Lung (tissue), 11 donors: ENCODE measurements at regions not wholly inside any gene's neighbourhood (a gene's known extent, or its start where the extent isn't known, plus 50 kb on each side); places are given as distances from the start of the nearest gene placed in this dataset.

Experiments
- ATAC-seq: fragments of 200-7000 bp; cut with Tn5 transposase; one replicate; pipeline ENCODE4 v1.9.1; 2020; ENCODE audit warnings: moderate number of reproducible peaks; ENCODE audit not compliant: insufficient read depth, low FRiP score
- DNase-seq, 3 donors: peaks; one replicate each; pipeline ENCODE4 v3.0.0-alpha.2; 2013 to 2017
- H3K27ac ChIP-seq, 2 donors: one replicate each; pipeline ENCODE4 v1.5.1; 2013; ENCODE audit warnings: mild to moderate bottlenecking in 2 of 2, moderate library complexity in 2 of 2, control low read depth in 1 of 2, inconsistent platforms in 1 of 2, low read depth in 1 of 2, low read length in 1 of 2
- H3K27me3 ChIP-seq, 3 donors: one replicate each; pipeline ENCODE4 v1.5.1; 2013; ENCODE audit warnings: low read length in 2 of 3; ENCODE audit not compliant: control insufficient read depth in 3 of 3, insufficient read depth in 3 of 3
- H3K36me3 ChIP-seq, 4 donors: one replicate each; pipeline ENCODE4 v1.5.1; 2013; ENCODE audit warnings: low read length in 4 of 4, mild to moderate bottlenecking in 1 of 4, moderate library complexity in 1 of 4; ENCODE audit not compliant: control insufficient read depth in 4 of 4, insufficient read depth in 4 of 4
- H3K4me1 ChIP-seq, 5 donors: one replicate each; pipeline ENCODE4 v1.5.1; 2013; ENCODE audit warnings: low read length in 5 of 5, mild to moderate bottlenecking in 2 of 5, moderate library complexity in 1 of 5; ENCODE audit not compliant: control insufficient read depth in 5 of 5, insufficient read depth in 5 of 5
- H3K4me3 ChIP-seq: one replicate; pipeline ENCODE4 v1.5.1; 2013; ENCODE audit warnings: mild to moderate bottlenecking, control low read depth, moderate library complexity
- H3K9ac ChIP-seq, 2 donors: one replicate each; pipeline ENCODE4 v1.5.1; 2013; ENCODE audit warnings: low read length in 2 of 2, control low read depth in 1 of 2; ENCODE audit not compliant: insufficient read depth in 1 of 2
- H3K9me3 ChIP-seq, 4 donors: one replicate each; pipeline ENCODE4 v1.5.1; 2013; ENCODE audit warnings: low read length in 3 of 4, mild to moderate bottlenecking in 1 of 4, moderate library complexity in 1 of 4; ENCODE audit not compliant: control insufficient read depth in 4 of 4, insufficient read depth in 3 of 4
- CTCF ChIP-seq: IDR thresholded peaks from 2 replicates; pipeline ENCODE4 v1.5.1; 2012; ENCODE audit warnings: mild to moderate bottlenecking; ENCODE audit errors: control extremely low read depth, extremely low read depth
- WGBS, 2 donors: extraction: QIAGEN DNeasy Blood & Tissue Kit; methylation state at CpG; one replicate each; pipeline ENCODE4 v1.1.7; 2013; 5-methylcytosine and 5-hydroxymethylcytosine counted together
- donor health status: control.
- donor health status: control.
- donor health status: Bipolar disorder and iron deficiency.
- donor health status: healthy.
- donor health status: DM: yes; HTN: yes; CAD: no.

GRCh38 chr2:147792966-147793617, 51.7 kb upstream of the ACVR2A start:
- Histone ChIP-seq H3K36me3 (no peaks in the 10 kb centered on the region), H3K9me3 (no peaks in the 10 kb centered on the region), H3K4me1 (no peaks in the 10 kb centered on the region), H3K27me3 (no peaks in the 10 kb centered on the region), H3K27ac (no peak overlapping the region), H3K4me3 (no peak overlapping the region), H3K9ac (no peak overlapping the region)
- WGBS, 2 donors, result 74 to 79% methylated on average over 2 of the region's 2 CpGs
- ATAC-seq (no peak), DNase-seq (no peak)
- TF ChIP-seq CTCF, result no peak

GRCh38 chr2:147790580-147790979, 54.2 kb upstream of the ACVR2A start:
- 85 to 87% methylated on average over 2 of the region's 2 CpGs for WGBS, 2 donors
- no peak for ATAC-seq
- no peak for TF ChIP-seq CTCF

GRCh38 chr2:147789720-147790119, 55.1 kb upstream of the ACVR2A start:
- ATAC-seq (no peak), DNase-seq (no peak)
- Histone ChIP-seq H3K9ac (no peak overlapping the region), H3K4me1 (no peaks in the 10 kb centered on the region), H3K9me3 (no peaks in the 10 kb centered on the region), H3K27me3 (no peaks in the 10 kb centered on the region), H3K36me3 (no peaks in the 10 kb centered on the region), H3K4me3 (no peak overlapping the region), H3K27ac (no peak overlapping the region)
- 52 to 87% methylated on average over 3 of the region's 3 CpGs for WGBS, 2 donors
- no peak for TF ChIP-seq CTCF

More at GRCh38 chr2:147790580-147790979, 54.2 kb upstream of the ACVR2A start:
- no peak overlapping the region for H3K4me3 ChIP-seq
- no peaks in the 10 kb centered on the region for H3K36me3 ChIP-seq
- no peaks in the 10 kb centered on the region for H3K4me1 ChIP-seq
- no peaks in the 10 kb centered on the region for H3K9me3 ChIP-seq
- H3K9ac ChIP-seq, result no peak overlapping the region
- H3K27ac ChIP-seq, result no peak overlapping the region
- H3K27me3 ChIP-seq, result no peaks in the 10 kb centered on the region
- DNase-seq, result no peak

GRCh38 chr2:147789287-147789686, 55.5 kb upstream of the ACVR2A start:
- no peak overlapping the region for H3K27ac ChIP-seq
- 84 to 85% methylated on average over 2 of the region's 2 CpGs for WGBS, 2 donors
- no peak for DNase-seq
- no peaks in the 10 kb centered on the region for H3K4me1 ChIP-seq
- TF ChIP-seq CTCF, result no peak
- H3K36me3 ChIP-seq, result no peaks in the 10 kb centered on the region
- H3K9me3 ChIP-seq, result no peaks in the 10 kb centered on the region
- no peak overlapping the region for H3K9ac ChIP-seq
- no peak for ATAC-seq
- no peaks in the 10 kb centered on the region for H3K27me3 ChIP-seq
- no peak overlapping the region for H3K4me3 ChIP-seq
